22Rv1 (cell line): ENCODE measurements at regions not wholly inside any gene's neighbourhood (a gene's known extent, or its start where the extent isn't known, plus 50 kb on each side); places are given as distances from the start of the nearest gene placed in this dataset.

Experiments
- H3K27ac ChIP-seq: fragments of 450-650 bp; 2 replicates; pipeline ENCODE4 v1.5.1; 2017
- CTCF ChIP-seq: fragments of 450-650 bp; IDR thresholded peaks from 2 replicates; pipeline ENCODE4 v1.5.1; 2017; ENCODE audit warnings: mild to moderate bottlenecking
- ZFX ChIP-seq: fragments of 450-650 bp; IDR thresholded peaks from 2 replicates; pipeline ENCODE4 v1.6.1; 2017; ENCODE audit warnings: antibody characterized with exemption, borderline replicate concordance

- H3K27ac ChIP-seq = no peak overlapping the region
- TF ChIP-seq ZFX (no peak), CTCF (no peak)
These were observed 112.7 kb downstream of the FAM53A start for GRCh38 chr4:1571165-1572009.

- TF ChIP-seq CTCF = no peak
- TF ChIP-seq ZFX = no peak
- H3K27ac ChIP-seq = no peak overlapping the region
These were observed 113.6 kb downstream of the FAM53A start for GRCh38 chr4:1570291-1571164.

GRCh38 chr4:1569461-1570151 lies 114.5 kb downstream of the FAM53A start:
- H3K27ac ChIP-seq = no peak overlapping the region
- TF ChIP-seq CTCF (no peak), ZFX (no peak)

- no peak overlapping the region for H3K27ac ChIP-seq
- TF ChIP-seq ZFX = no peak
- TF ChIP-seq CTCF = no peak
These were observed 115.2 kb downstream of the FAM53A start for GRCh38 chr4:1568855-1569460.

GRCh38 chr4:1567808-1568581 lies 116.1 kb downstream of the FAM53A start:
- TF ChIP-seq ZFX = no peak
- peak; percentile 26 for TF ChIP-seq CTCF
- no peak overlapping the region for H3K27ac ChIP-seq

GRCh38 chr4:1567519-1567807 lies 116.7 kb downstream of the FAM53A start:
- TF ChIP-seq CTCF (no peak), ZFX (no peak)
- H3K27ac ChIP-seq = no peak overlapping the region
